GM19438 (cell line): ENCODE measurements at regions not wholly inside any gene's neighbourhood (a gene's known extent, or its start where the extent isn't known, plus 50 kb on each side); places are given as distances from the start of the nearest gene placed in this dataset.

Experiments
- ATAC-seq: cut with Tn5 transposase; IDR thresholded peaks from one replicate; pipeline ENCODE4 v1.9.1; 2021; ENCODE audit warnings: low read depth; ENCODE audit not compliant: unreplicated experiment

- no peak for ATAC-seq
Measured at GRCh38 chr4:14196131-14196530, 568.6 kb upstream of the BOD1L1 start.

DNA sequence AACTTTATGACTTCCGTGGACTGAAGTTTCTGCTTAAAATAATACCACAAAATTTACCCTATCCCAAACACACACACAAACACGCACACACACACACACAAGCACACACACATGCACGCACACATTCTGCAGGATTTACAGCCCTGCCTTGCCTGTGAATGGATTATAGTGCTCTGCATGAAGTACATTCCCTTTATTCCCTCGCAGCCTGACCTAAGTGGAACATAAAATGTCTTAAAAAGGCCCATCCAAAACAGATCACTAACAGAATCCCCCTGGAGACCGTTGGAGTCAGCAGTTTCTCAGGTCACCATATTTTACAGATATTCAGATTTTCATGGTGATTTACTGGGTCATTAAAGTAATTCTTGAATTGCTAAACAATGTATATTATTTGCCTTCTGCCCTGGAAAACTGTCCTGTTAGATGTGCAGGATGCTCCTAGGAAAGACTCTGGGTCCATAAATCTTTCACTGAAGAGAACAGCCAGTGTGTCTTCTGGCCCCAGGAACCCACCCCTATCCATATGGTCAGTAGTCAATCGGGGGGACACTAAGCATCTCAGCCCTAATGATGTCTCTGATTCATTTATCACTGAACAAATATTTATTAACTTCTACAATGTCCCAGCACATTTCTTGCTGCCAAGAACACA lies 587.7 kb upstream of the BOD1L1 start:
- no peak for ATAC-seq

GRCh38 chr4:14217401-14217800 lies 589.9 kb upstream of the BOD1L1 start:
- ATAC-seq: no peak

DNA sequence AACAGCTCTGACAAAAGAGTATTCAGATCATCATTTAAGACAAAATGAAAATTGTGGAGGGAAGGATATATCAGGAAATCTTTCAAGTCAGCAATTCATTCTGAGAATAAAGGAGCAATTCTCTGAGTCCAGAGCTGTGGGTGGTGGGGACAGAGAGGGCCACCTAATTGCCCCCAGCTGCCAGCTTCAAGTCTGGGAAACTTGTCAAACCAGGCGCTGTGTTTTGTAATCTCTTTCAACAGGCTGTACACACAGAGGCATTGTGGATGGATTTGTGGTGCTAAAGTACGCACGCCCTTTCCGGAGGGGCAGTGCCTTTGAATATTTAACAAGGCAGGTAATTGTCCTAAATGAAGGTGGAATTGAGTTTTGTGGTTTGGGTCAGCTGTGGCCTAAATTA lies 591.1 kb upstream of the BOD1L1 start:
- ATAC-seq: no peak

GRCh38 chr4:14221176-14221575 lies 593.7 kb upstream of the BOD1L1 start:
- no peak for ATAC-seq

DNA sequence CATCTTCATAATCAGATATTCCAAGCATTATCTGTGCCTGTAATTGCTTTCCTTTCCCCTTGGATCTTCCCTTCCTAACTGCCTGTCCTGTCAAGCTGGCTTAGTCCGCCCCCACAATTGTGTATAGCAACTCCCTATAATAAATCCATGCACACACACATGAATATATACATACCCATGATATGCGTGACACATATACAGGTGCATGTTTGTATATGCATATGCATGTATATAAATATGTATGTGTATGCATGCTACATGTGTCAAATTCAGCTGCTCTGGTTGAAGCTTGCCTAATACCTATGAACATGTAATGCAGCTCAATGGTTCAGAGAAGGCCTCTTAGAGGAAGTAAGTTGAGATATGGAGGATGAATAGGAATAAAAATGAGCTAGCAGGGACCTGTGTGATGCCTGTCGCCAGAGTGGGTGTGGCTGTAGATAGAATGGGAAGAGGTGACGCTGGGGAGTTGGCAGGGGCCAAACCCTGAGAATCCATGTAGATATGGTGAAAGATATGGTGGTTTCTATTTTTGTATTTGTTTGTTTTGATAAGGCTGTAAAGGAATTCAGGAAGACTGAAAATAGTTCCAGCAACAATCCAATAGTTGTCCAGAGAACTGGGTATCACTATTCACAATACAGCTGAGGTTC lies 595.0 kb upstream of the BOD1L1 start:
- no peak for ATAC-seq

DNA sequence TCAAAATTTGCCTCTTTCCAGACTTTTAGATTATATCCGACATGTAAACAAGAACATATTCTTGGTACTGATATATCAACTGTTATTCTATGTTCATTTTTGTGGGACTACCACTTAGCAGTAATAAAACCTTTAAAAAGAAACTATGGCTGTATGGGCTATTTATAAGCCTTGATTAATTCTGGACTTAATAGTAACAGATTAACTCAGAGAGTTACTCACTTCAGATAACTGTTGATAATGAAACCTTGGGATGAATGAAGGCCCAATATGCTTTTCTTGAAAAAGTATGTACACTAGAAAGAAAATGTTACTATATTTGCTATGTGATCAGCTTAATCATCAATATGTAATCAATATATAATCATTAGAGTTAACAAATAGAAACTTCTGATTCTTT lies 595.9 kb upstream of the BOD1L1 start:
- no peak for ATAC-seq

DNA sequence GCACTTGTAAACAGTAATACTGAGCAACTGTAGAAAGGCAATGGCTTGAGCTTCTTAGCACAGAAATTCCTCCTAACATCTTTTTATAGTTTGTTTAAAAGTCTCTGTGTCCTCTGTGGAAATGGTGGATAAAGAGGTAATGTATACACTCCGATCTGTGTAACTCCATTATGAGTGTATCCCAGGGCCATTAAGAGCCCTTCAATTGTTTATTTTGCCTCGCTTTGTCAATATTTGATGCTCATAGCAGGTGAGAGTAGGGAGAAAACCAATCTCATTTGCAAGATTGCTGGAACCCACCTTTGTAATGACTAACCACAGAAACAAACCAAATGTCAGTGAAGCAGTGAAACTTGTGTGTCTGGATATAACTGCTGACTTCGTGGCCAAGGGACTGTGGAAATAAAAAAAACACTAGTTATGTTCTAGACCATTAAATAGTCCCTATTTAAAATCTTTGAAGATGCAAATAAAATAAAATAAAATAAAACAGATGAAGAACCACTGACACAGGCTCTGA lies 598.2 kb upstream of the BOD1L1 start:
- ATAC-seq: no peak

DNA sequence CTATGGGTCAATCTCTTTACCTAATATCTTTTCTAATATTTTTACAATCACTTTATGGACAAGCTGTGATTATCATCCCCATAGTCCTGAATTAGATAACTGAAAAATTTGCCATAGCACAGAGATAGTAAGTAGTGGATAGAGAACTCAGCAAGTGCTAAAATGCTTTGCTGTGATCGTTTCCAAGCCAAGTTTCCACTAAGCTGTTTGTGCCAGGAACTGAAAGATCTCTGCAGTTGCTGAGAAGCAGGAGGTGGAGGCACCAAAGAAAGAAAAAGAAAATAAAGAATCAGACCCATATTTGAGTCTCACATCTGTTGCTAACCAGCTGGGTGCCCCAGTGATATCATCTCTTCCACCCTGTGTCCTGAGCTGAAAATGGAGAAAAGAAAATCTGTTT lies 605.6 kb upstream of the BOD1L1 start:
- no peak for ATAC-seq

DNA sequence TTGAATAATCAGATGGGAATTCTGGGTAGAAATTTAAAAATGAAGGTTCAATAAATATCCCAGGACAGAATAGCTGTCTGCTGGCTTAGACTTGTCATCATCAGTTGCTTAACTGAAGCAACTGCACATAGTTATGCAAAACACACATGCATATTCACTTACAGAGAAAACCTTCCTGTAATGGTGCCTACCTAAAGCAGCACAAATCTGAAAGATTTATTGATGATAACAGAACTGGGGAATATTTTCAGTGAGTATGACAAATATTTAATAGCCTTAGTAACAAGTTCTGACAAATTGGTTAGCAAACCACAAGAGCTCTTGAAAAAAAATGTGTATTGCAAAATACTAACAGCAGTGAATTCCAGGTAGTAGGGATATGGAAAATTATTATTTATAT lies 606.8 kb upstream of the BOD1L1 start:
- no peak for ATAC-seq

GRCh38 chr4:14236359-14236758 lies 608.8 kb upstream of the BOD1L1 start:
- ATAC-seq: no peak

- ATAC-seq: no peak
Measured at GRCh38 chr4:14237911-14238310, 610.4 kb upstream of the BOD1L1 start.

- no peak for ATAC-seq
Measured at GRCh38 chr4:14241574-14241973, 614.0 kb upstream of the BOD1L1 start.

DNA sequence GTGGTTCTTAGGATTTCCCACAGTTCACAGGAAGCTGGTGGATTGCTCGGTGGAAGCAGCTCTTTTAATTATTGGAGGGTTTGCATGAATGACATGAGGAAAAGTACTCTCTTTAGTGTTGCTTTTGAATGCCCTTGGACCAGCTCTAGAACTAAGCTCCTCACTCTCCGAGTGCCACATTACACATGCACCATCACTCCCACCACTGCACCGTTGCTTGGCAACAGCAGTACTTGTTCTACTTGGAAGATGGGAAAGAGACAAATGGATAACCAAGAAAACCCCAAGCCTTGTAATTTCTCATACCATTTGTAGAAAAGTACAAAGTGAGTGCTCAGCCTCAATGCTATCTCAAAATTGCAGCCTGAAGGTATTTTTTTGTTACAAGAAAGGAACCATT lies 620.2 kb upstream of the BOD1L1 start:
- no peak for ATAC-seq

GRCh38 chr4:14249226-14249625 lies 621.7 kb upstream of the BOD1L1 start:
- ATAC-seq: no peak

GRCh38 chr4:14254252-14254651 lies 626.7 kb upstream of the BOD1L1 start:
- ATAC-seq: no peak

GRCh38 chr4:14254926-14255325 lies 627.4 kb upstream of the BOD1L1 start:
- no peak for ATAC-seq

- no peak for ATAC-seq
Measured at GRCh38 chr4:14257903-14258302, 630.4 kb upstream of the BOD1L1 start.

- ATAC-seq: no peak
Measured at GRCh38 chr4:14259936-14260335, 632.4 kb upstream of the BOD1L1 start.

GRCh38 chr4:14260591-14260990 lies 633.1 kb upstream of the BOD1L1 start:
- ATAC-seq: no peak

DNA sequence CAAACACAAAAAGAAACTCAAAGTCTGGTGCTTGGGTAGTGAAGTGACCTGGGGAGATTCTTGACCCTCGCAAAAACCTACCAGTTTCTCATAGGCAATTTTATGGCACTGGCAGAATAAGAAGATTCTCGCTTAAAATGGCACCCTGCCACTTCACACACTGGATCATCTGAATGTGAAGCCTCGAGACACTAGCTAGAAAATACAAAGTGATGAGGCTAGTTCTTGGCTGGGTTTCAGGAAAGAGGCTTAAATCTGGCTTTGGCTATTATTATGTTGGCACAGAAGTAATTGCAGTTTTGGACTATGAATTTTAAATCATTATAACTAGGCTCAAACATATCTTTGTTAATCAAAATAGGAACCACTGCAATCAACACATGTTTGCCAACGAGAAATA lies 634.7 kb upstream of the BOD1L1 start:
- ATAC-seq: no peak

- no peak for ATAC-seq
Measured at GRCh38 chr4:14264437-14264836, 636.9 kb upstream of the BOD1L1 start.
